ENCODE measurements at regions not wholly inside any gene's neighbourhood (a gene's known extent, or its start where the extent isn't known, plus 50 kb on each side); places are given as distances from the start of the nearest gene placed in this dataset.

- TF ChIP-seq CTCF (IDR thresholded peaks at IDR 0.05; ENCODE audit: low read depth, low read length), result no peak
- TF ChIP-seq EZH2phosphoT487 (IDR thresholded peaks at IDR 0.05; ENCODE audit: low read depth), result no peak
- H3K4me2 ChIP-seq (ENCODE audit: low read length), result no peak overlapping the region
These were observed 286.6 kb upstream of the POU5F2 start for GRCh38 chr5:94028001-94028400.

GRCh38 chr5:94027145-94027544 lies 285.7 kb upstream of the POU5F2 start:
- H3K27ac ChIP-seq (ENCODE audit: low read length), result no peak overlapping the region
- TF ChIP-seq EZH2phosphoT487 (IDR thresholded peaks at IDR 0.05; ENCODE audit: low read depth) (no peak), CTCF (IDR thresholded peaks at IDR 0.05; ENCODE audit: low read depth, low read length) (no peak)
- no peak overlapping the region for H3K4me2 ChIP-seq (ENCODE audit: low read length)
- H2AFZ ChIP-seq (ENCODE audit: low read depth, low read length), result no peak overlapping the region
- H3K9me3 ChIP-seq (ENCODE audit: insufficient read depth, low read length), result no peaks in the 10 kb centered on the region
- H3K36me3 ChIP-seq (replicated peaks; ENCODE audit: low read depth, low read length), result no peaks in the 10 kb centered on the region
- no peak overlapping the region for H3K4me3 ChIP-seq (ENCODE audit: low read length)
- no peaks in the 10 kb centered on the region for H3K4me1 ChIP-seq (ENCODE audit: low read length)
- H4K20me1 ChIP-seq (ENCODE audit: insufficient read depth, low read length), result no peaks in the 10 kb centered on the region
- no peaks in the 10 kb centered on the region for H3K27me3 ChIP-seq (ENCODE audit: low read depth, low read length)
- H3K79me2 ChIP-seq (ENCODE audit: low read length), result no peaks in the 10 kb centered on the region
- no peak overlapping the region for H3K9ac ChIP-seq (ENCODE audit: low read length)

More at GRCh38 chr5:94028001-94028400, 286.6 kb upstream of the POU5F2 start:
- no peak overlapping the region for H3K27ac ChIP-seq (ENCODE audit: low read length)
- no peaks in the 10 kb centered on the region for H3K27me3 ChIP-seq (ENCODE audit: low read depth, low read length)
- H3K36me3 ChIP-seq (replicated peaks; ENCODE audit: low read depth, low read length), result no peaks in the 10 kb centered on the region
- H3K9me3 ChIP-seq (ENCODE audit: insufficient read depth, low read length), result no peaks in the 10 kb centered on the region
- H4K20me1 ChIP-seq (ENCODE audit: insufficient read depth, low read length), result no peaks in the 10 kb centered on the region
- no peaks in the 10 kb centered on the region for H3K4me1 ChIP-seq (ENCODE audit: low read length)
- no peak overlapping the region for H3K9ac ChIP-seq (ENCODE audit: low read length)
- H2AFZ ChIP-seq (ENCODE audit: low read depth, low read length), result no peak overlapping the region
- no peak overlapping the region for H3K4me3 ChIP-seq (ENCODE audit: low read length)
- H3K79me2 ChIP-seq (ENCODE audit: low read length), result no peaks in the 10 kb centered on the region

GRCh38 chr5:94025788-94026473 lies 284.5 kb upstream of the POU5F2 start:
- no peak overlapping the region for H2AFZ ChIP-seq (ENCODE audit: low read depth, low read length)
- H4K20me1 ChIP-seq (ENCODE audit: insufficient read depth, low read length), result no peaks in the 10 kb centered on the region
- TF ChIP-seq CTCF (IDR thresholded peaks at IDR 0.05; ENCODE audit: low read depth, low read length) (no peak), EZH2phosphoT487 (IDR thresholded peaks at IDR 0.05; ENCODE audit: low read depth) (no peak)
- no peak overlapping the region for H3K4me2 ChIP-seq (ENCODE audit: low read length)
- H3K27ac ChIP-seq (ENCODE audit: low read length), result no peak overlapping the region
- no peaks in the 10 kb centered on the region for H3K9me3 ChIP-seq (ENCODE audit: insufficient read depth, low read length)
- no peaks in the 10 kb centered on the region for H3K79me2 ChIP-seq (ENCODE audit: low read length)
- H3K4me1 ChIP-seq (ENCODE audit: low read length), result no peaks in the 10 kb centered on the region
- H3K4me3 ChIP-seq (ENCODE audit: low read length), result no peak overlapping the region
- H3K9ac ChIP-seq (ENCODE audit: low read length), result no peak overlapping the region
- no peaks in the 10 kb centered on the region for H3K27me3 ChIP-seq (ENCODE audit: low read depth, low read length)
- no peaks in the 10 kb centered on the region for H3K36me3 ChIP-seq (replicated peaks; ENCODE audit: low read depth, low read length)

GRCh38 chr5:94024620-94025019 lies 283.2 kb upstream of the POU5F2 start:
- H4K20me1 ChIP-seq (ENCODE audit: insufficient read depth, low read length), result no peaks in the 10 kb centered on the region
- no peak overlapping the region for H3K4me2 ChIP-seq (ENCODE audit: low read length)
- H2AFZ ChIP-seq (ENCODE audit: low read depth, low read length), result no peak overlapping the region
- no peak overlapping the region for H3K9ac ChIP-seq (ENCODE audit: low read length)
- TF ChIP-seq CTCF (IDR thresholded peaks at IDR 0.05; ENCODE audit: low read depth, low read length) (no peak), EZH2phosphoT487 (IDR thresholded peaks at IDR 0.05; ENCODE audit: low read depth) (no peak)
- H3K27me3 ChIP-seq (ENCODE audit: low read depth, low read length), result no peaks in the 10 kb centered on the region
- no peak overlapping the region for H3K27ac ChIP-seq (ENCODE audit: low read length)
- H3K4me3 ChIP-seq (ENCODE audit: low read length), result no peak overlapping the region
- no peaks in the 10 kb centered on the region for H3K9me3 ChIP-seq (ENCODE audit: insufficient read depth, low read length)
- no peaks in the 10 kb centered on the region for H3K4me1 ChIP-seq (ENCODE audit: low read length)
- H3K36me3 ChIP-seq (replicated peaks; ENCODE audit: low read depth, low read length), result no peaks in the 10 kb centered on the region
- H3K79me2 ChIP-seq (ENCODE audit: low read length), result no peaks in the 10 kb centered on the region
